Stomach (tissue), 8 donors: ENCODE measurements at regions not wholly inside any gene's neighbourhood (a gene's known extent, or its start where the extent isn't known, plus 50 kb on each side); places are given as distances from the start of the nearest gene placed in this dataset.

Experiments
- DNase-seq, 2 donors: peaks; one replicate each; pipeline versions ENCODE4 v3.0.0 to v3.0.0-alpha.2; 2013 to 2019
- H3K27ac ChIP-seq, 5 donors: fragments of 200-600 bp in 4 of 5; sonication (generic) in 4 of 5; one replicate each; pipeline ENCODE4 v1.5.1; 2013 to 2019; ENCODE audit warnings: mild to moderate bottlenecking in 1 of 5, moderate library complexity in 1 of 5
- H3K27me3 ChIP-seq, 3 donors: fragments of 200-600 bp; sonication (generic); one replicate each; pipeline ENCODE4 v1.5.1; 2017 to 2019; ENCODE audit warnings: mixed run types in 1 of 3
- H3K36me3 ChIP-seq, 4 donors: fragments of 200-600 bp; sonication (generic); 1 replicate in 3 of 4; 2 replicates in 1 of 4; pipeline ENCODE4 v1.5.1; 2016 to 2019
- H3K4me1 ChIP-seq, 4 donors: fragments of 200-600 bp; sonication (generic); one replicate each; pipeline ENCODE4 v1.5.1; 2016 to 2019
- H3K4me3 ChIP-seq, 4 donors: fragments of 200-600 bp; sonication (generic) in 3 of 4; one replicate each; pipeline ENCODE4 v1.5.1; 2016 to 2019; ENCODE audit warnings: mild to moderate bottlenecking in 1 of 4
- H3K9me3 ChIP-seq, 4 donors: fragments of 200-600 bp; sonication (generic); one replicate each; pipeline ENCODE4 v1.5.1; 2016 to 2019
- EP300 ChIP-seq: sonication (generic); formaldehyde crosslinking; IDR thresholded peaks from one replicate; pipeline ENCODE4 v1.6.1; 2017; ENCODE audit warnings: antibody characterized with exemption
- POLR2A ChIP-seq, 4 donors: fragments of 450-650 bp; IDR thresholded peaks; one replicate each; pipeline ENCODE4 v1.6.1; 2016; ENCODE audit warnings: antibody characterized with exemption in 4 of 4, control low read depth in 2 of 4, mild to moderate bottlenecking in 1 of 4, moderate library complexity in 1 of 4
- POLR2AphosphoS5 ChIP-seq, 3 donors: sonication (generic); formaldehyde crosslinking; IDR thresholded peaks; one replicate each; pipeline ENCODE4 v1.6.1; 2016; ENCODE audit warnings: antibody characterized with exemption in 3 of 3
- WGBS, 5 donors: extraction: QIAGEN DNeasy Blood & Tissue Kit in 3 of 5; methylation state at CpG; one replicate each; pipeline versions ENCODE4 v1.1.5 to v1.1.7; 2013 to 2018; 5-methylcytosine and 5-hydroxymethylcytosine counted together
- intact Hi-C: fragments of 100-400 bp; cut with DNase I; formaldehyde crosslinking; loops from one replicate; pipeline ENCODE4 v1.15.1; 2023; ENCODE audit warnings: low total_unique reads
- TF ChIP-seq, protein P1 (sequence below), 7 experiments: fragments of 450-650 bp in 4 of 7; fragments of 200-600 bp in 3 of 7; sonication (generic) in 3 of 7; IDR thresholded peaks; one replicate each; pipeline ENCODE4 v1.5.1; 2016 to 2019; ENCODE audit warnings: antibody characterized with exemption in 7 of 7, control low read depth in 2 of 7, mild to moderate bottlenecking in 1 of 7
- donor health status: healthy with polysubstance abuse.
- donor health status: Bipolar disorder and iron deficiency.
- donor health status: healthy.

DNA sequence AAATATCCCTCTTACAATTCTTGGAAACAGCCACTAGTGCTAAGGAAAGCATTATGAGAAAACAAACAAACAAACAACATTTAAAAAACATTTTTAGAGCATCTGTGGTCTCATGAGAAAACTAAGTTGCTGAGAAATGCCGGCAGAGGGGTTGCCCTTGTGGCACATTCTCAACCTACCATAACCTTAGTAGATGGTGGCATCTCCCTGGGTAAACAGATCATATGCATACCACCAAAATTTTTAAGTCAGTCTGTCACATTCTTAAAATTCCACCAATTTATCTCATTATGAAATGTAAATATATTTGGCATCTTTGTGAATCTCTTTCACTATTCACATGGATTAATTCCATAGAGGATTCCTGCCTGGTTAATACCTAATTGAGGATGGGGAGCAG is 575.7 kb upstream of the MARCKS start:
- no peak overlapping the region for H3K4me3 ChIP-seq
- no peaks in the 10 kb centered on the region for H3K27me3 ChIP-seq
- no peaks in the 10 kb centered on the region for H3K36me3 ChIP-seq
- H3K27ac ChIP-seq: no peak overlapping the region
- no peak for DNase-seq
- no peaks in the 10 kb centered on the region for H3K4me1 ChIP-seq
- intact Hi-C loops: no loop called here
- TF ChIP-seq, protein P1, sequence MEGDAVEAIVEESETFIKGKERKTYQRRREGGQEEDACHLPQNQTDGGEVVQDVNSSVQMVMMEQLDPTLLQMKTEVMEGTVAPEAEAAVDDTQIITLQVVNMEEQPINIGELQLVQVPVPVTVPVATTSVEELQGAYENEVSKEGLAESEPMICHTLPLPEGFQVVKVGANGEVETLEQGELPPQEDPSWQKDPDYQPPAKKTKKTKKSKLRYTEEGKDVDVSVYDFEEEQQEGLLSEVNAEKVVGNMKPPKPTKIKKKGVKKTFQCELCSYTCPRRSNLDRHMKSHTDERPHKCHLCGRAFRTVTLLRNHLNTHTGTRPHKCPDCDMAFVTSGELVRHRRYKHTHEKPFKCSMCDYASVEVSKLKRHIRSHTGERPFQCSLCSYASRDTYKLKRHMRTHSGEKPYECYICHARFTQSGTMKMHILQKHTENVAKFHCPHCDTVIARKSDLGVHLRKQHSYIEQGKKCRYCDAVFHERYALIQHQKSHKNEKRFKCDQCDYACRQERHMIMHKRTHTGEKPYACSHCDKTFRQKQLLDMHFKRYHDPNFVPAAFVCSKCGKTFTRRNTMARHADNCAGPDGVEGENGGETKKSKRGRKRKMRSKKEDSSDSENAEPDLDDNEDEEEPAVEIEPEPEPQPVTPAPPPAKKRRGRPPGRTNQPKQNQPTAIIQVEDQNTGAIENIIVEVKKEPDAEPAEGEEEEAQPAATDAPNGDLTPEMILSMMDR (IDR thresholded peaks at IDR 0.05): no peak
- peaks cover 0 to 5% (median 3%) of the 10 kb centered on the region in 4 donors for H3K9me3 ChIP-seq
- WGBS, 5 donors: 72 to 79% (median 77%) methylated on average over 1 of the region's 1 CpG

DNA sequence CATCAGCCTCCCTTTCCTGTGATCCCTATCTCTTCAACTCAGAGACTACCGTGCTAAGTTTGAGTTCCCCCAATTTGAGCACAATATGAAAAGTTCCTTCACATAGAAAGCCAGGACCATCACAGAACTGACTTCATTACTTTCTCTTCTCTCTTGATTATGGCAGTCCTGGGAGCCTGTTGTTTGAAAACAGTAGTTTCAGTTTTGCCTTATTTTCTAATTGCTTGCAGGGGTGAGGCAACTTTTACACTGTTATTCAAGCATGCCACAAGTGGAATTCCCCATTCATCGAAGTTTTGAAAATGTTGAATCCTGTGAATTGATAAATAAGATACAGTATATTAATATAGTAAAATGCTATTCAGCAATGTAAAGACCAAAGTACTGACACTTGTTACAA is 569.7 kb upstream of the MARCKS start:
- H3K27ac ChIP-seq: no peak overlapping the region
- H3K27me3 ChIP-seq: no peaks in the 10 kb centered on the region
- no peak overlapping the region for H3K4me3 ChIP-seq
- TF ChIP-seq POLR2A (IDR thresholded peaks at IDR 0.05) (no peak), POLR2AphosphoS5 (IDR thresholded peaks at IDR 0.05) (no peak), EP300 (no peak)
- TF ChIP-seq, protein P1 (IDR thresholded peaks at IDR 0.05): no peak
- H3K36me3 ChIP-seq: no peaks in the 10 kb centered on the region
- no peaks in the 10 kb centered on the region for H3K4me1 ChIP-seq
- WGBS, 5 donors: 83 to 92% (median 86%) methylated on average over 2 of the region's 2 CpGs
- intact Hi-C loops: no loop called here
- peaks cover 0 to 12% (median 9%) of the 10 kb centered on the region in 4 donors for H3K9me3 ChIP-seq
- DNase-seq: no peak

DNA sequence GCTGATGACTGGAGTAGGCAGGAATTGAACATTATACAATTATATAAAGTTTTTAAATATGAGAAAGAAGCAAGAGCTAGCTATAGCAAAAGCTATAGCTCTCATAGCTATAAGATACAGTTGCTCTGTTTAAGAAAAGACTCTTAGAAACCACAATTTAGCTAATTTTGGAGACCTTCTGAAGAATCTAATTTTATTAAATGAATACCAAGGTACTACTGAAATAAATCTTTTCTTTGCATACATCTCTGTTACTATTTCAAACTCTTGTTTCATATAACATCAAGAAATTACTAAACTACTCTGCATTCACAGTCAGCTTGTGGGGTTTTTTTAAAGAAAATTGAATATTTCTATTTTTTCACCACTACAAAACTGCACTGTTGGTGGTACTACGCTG is 568.7 kb upstream of the MARCKS start:
- TF ChIP-seq, protein P1 (IDR thresholded peaks at IDR 0.05): no peak
- TF ChIP-seq POLR2A (IDR thresholded peaks at IDR 0.05) (no peak), POLR2AphosphoS5 (IDR thresholded peaks at IDR 0.05) (no peak), EP300 (no peak)
- no peak overlapping the region for H3K4me3 ChIP-seq
- peaks cover 0 to 12% (median 9%) of the 10 kb centered on the region in 4 donors for H3K9me3 ChIP-seq
- 88 to 100% (median 95%) methylated on average over 1 of the region's 1 CpG for WGBS, 5 donors
- no peak for DNase-seq
- H3K27me3 ChIP-seq: no peaks in the 10 kb centered on the region
- H3K36me3 ChIP-seq: no peaks in the 10 kb centered on the region
- H3K27ac ChIP-seq: no peak overlapping the region
- intact Hi-C loops: no loop called here
- H3K4me1 ChIP-seq: no peaks in the 10 kb centered on the region

DNA sequence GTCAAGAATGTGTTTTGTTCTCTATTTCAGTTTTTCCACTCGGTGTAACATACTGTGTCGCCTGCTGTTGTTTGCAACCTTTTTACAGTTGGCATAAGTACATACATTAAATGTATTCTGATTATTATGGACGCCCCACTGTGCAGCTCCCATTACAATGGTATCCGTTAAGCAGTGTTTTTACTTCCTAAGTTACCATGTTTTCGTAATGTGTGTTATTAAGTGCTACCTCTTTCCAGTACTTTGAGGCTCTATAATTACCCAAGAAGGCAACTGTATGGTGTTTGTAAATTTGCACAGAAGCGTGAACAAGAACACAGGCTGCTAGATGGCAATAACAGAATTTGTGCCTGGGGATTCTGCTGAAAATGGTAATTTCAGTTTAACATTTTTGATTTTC is 568.0 kb upstream of the MARCKS start:
- no peaks in the 10 kb centered on the region for H3K4me1 ChIP-seq
- no peaks in the 10 kb centered on the region for H3K27me3 ChIP-seq
- H3K36me3 ChIP-seq: no peaks in the 10 kb centered on the region
- intact Hi-C loops: no loop called here
- H3K27ac ChIP-seq: no peak overlapping the region
- peaks cover 0 to 12% (median 9%) of the 10 kb centered on the region in 4 donors for H3K9me3 ChIP-seq
- H3K4me3 ChIP-seq: no peak overlapping the region
- TF ChIP-seq, protein P1 (IDR thresholded peaks at IDR 0.05): no peak
- TF ChIP-seq POLR2A (IDR thresholded peaks at IDR 0.05) (no peak), EP300 (no peak), POLR2AphosphoS5 (IDR thresholded peaks at IDR 0.05) (no peak)
- DNase-seq: no peak
- WGBS, 5 donors: 92 to 94% (median 94%) methylated on average over 6 of the region's 6 CpGs
